ENCODE measurements at regions not wholly inside any gene's neighbourhood (a gene's known extent, or its start where the extent isn't known, plus 50 kb on each side); places are given as distances from the start of the nearest gene placed in this dataset.

DNA sequence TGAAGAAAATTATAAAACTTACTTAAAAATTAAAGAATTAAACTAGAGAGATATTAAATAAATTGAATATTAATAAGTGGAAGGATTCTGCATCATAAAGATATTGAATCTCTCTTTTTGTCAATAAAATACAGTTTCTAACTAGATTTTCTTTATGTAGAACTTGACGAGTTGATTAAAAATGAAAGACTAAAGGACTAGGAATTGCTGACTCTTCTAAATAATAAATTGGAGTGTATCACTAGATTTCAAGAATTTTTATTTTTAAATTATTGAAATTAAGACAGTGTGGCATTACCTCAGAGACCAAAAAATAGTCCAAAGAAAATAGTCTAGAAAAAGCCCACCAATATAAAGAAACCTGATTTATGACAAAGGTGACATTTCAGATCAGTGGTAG, 492.4 kb downstream of the CETN3 start:
- TF ChIP-seq CTCF (conservative IDR thresholded peaks at IDR 0.05; ENCODE audit: low read depth, low read length), result no peak
- no peak for TF ChIP-seq EZH2 (IDR thresholded peaks at IDR 0.05; ENCODE audit: low read length, unreplicated experiment)

All from PC-3 (cell line).